Dermis microvascular lymphatic vessel endothelial cell (primary cell): ENCODE measurements at regions not wholly inside any gene's neighbourhood (a gene's known extent, or its start where the extent isn't known, plus 50 kb on each side); places are given as distances from the start of the nearest gene placed in this dataset.
"Not testable (repeated sequence)": the region's sequence is repeated elsewhere in the genome, so short reads cannot be mapped to it uniquely, and the experiment has no call there.

ENCODE experiments used
- DNase-seq, 2 donors: peaks; one replicate each; pipeline versions ENCODE4 v3.0.0 to v3.0.0-alpha.2; 2010; ENCODE audit warnings: low read depth in 2 of 2

- no peak for DNase-seq
These were observed 503.0 kb downstream of the EDEM1 start for GRCh38 chr3:5690490-5690889.

DNA sequence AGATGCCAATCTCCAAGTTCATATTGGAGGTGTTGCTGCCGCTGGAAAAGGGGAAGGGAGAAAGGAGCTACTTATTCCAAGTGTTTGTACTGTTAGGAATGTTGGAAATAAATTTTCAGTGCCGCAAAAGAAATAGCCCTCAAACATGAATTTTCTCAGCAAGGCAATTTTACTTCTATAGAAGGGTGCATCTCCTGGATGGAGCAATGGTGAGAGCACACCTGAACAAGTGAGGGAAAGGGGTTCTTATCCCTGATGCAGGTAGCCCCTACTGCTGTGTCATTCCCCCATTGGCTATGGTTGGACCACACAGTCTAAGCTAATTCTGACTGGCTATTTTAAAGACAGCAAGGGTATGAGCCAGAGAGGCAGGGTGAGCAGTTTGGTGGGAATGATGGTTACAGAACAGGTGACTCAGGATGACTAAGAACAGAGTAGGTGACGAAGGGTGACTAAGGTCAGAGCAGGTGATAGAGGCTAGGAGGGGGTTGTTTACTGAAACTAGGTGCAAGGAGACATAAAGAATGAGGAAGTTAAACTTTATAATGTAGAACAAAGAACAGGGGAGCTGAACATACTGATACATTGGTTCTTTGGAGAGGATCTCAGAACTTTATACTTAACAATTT is 503.5 kb downstream of the EDEM1 start:
- DNase-seq = no peak

DNA sequence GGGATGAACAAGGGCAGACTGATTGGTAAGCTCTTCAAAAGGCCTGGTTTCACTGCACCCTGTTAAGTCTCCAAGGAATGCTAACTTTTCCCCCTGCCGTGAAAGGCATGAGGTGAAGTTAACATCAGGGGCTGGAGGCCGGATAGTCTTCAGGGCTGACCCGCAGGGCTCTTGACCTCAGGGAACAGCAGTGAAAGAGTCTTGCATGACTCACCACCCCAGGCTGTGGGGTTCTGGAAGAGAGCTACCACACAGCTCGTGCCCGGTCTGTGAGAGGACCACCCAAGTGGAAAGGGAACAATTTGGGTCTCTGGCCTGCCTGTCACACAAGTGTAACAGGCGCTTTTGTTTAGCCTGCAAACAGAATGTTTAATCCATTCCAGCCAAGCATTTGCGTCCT is 504.9 kb downstream of the EDEM1 start:
- no peak for DNase-seq

DNA sequence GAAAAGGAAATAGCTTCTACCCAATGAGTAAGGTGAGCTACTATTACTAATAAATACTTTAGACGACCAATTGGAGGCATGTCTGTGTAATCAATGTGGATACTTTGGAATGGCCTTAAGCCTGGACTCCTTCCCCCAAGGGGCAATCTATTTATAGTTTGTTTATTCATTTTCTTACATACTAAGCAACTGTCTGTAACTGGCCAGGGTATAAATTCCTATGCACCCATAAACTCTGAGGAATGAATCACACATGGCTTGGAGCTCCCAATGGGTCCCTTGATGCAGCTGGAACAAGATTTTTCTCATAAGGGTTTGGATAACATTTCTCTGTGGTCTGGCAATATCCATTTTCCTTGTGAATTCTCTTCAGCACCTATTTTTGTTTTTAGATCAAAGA is 506.8 kb downstream of the EDEM1 start:
- no peak for DNase-seq

DNA sequence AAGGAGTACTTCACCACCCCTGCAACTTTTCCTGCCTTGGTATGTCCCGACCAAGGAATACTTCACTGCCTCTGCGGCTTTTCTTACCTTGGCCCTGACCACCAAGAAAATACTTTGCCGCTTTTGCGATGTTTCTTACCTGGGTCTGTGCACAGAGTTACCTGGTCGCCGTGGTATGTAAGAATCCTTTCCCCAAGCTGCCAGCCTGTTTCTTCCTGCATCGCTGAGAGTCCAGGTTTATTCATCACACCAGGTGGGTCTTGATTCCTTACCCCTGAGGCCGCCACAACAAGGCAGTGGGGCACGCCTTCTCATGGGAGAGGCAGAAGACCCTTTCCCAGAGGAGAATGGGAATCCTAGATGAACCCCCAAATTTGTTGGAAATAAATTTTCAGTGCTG is 511.3 kb downstream of the EDEM1 start:
- no peak for DNase-seq

DNA sequence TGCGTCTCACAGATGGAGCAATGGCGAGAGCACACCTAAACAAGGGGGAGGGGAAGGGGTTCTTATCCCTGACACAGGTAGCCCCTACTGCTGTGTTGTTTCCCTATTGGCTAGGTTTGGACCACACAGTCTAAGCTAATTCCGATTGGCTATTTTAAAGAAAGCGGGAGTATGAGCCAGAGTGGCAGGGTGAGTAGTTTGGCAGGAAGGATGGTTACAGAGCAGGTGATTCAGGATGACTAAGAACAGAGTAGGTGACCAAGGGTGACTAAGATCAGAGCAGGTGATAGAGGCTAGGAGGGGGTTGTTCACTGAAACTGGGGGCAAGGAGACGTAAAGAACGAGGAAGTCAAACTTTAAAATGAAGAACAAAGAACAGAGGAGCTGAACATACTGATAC is 511.8 kb downstream of the EDEM1 start:
- no peak for DNase-seq

DNA sequence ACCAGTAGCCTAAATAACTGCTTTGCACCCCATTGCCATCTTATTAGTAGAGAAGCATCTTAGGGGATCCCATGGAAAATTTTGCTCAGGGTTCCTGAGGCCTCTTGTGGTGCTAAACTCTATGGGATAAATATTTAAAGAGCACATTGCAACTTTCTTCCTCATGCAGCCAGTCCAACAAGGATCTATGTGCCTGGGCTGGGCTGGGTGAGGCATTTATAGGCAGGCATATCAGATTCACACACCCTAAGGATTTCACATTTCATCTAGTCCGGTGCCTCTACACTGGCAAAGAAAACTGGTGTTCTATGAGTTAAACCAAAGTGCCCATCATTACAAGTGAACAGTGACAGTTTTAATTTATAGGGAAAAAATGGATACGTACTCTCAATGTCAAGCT is 512.3 kb downstream of the EDEM1 start:
- no peak for DNase-seq

GRCh38 chr3:5701005-5701404 is 513.5 kb downstream of the EDEM1 start:
- DNase-seq = not testable (repeated sequence)

DNA sequence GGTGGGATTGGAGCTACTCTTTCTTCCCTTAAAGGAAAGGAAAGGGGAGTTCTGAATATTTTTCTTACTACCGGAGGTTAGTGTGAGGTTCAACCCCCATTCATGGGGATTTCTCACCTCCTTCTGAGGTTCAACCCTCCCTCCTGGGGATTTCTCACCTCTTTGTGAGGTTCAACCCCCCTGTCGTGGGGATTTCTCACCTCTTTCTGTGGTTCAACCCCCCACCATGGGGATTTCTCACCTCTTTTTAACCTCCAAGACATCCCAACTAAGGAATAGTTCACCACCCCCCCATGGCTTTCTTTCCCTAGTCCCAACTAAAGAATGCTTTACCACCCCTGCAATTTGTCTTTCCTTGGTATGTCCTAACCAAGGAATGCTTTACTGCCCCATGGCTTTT is 520.3 kb downstream of the EDEM1 start:
- no peak for DNase-seq

DNA sequence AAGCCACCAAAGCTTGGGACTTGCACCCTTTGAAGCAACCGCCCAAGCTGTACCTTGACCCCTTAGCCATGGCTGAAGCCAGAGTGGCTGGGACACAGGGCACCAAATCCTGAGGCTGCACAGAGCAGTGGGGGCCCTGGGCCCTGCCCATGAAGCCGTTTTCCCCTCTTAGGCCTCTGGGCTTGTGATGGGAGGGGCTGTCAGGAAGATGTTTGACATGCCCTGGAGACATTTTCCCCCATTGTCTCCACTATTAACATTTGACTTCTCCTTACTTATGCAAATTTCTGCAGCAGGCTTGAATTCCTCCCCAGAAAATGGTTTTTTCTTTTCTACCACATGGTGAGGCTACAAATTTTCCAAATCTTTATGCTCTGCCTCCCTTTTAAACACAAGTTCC is 522.2 kb downstream of the EDEM1 start:
- no peak for DNase-seq

- DNase-seq = no peak
These were observed 523.2 kb downstream of the EDEM1 start for GRCh38 chr3:5710718-5711117.

- DNase-seq = no peak
These were observed 529.7 kb downstream of the EDEM1 start for GRCh38 chr3:5717254-5717653.

DNA sequence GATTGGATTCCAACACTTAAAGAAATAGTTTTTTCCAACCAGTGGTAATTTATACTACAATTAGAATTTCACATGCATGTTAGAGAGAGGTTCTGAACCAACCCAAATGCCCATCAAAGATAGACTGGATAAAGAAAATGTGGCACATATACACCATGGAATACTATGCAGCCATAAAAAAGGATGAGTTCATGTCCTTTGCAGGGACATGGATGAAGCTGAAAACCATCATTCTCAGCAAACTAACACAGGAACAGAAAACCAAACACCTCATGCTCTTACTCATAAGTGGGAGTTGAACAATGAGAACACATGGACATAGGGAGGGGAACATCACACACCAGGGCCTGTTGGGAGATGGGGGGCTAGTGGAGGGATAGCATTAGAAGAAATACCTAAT is 532.2 kb downstream of the EDEM1 start:
- not testable (repeated sequence) for DNase-seq

DNA sequence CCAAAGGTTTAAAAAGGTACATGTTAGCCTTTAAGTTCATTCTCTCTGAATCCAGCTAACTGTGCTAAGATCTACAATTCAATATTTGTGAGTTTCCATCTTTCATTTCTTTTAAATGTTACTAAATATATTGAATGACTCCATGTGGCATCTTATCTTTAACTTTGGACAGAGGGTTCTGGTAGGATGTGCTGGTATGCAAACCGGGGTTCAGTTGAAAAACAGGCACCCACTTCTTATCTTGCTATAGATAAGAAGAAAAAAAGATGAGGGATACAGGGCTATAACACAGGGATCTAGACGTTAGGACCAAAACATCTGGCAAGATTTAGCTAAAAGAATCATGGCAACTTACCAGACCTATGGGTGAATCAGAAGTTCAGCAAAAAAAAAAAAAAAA is 538.3 kb downstream of the EDEM1 start:
- no peak for DNase-seq

DNA sequence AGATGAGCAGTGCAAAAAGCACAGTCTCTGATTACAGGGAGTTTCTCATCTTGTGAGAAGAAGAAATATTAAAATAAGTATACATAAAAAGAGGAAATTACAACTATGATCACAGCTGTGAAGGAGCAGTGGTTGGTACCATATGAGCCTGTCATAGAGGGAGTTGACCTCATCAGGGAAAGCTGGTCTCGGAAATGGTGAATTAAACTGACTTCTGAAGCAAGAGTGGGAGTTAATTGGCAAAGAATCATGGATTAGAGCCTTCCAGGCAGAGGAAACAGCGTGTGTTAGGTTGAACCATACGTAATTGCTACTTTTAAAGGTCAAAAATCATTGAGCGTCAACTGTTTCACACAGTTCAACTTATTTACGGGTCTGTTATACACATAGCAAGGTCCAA is 539.1 kb downstream of the EDEM1 start:
- DNase-seq = no peak

DNA sequence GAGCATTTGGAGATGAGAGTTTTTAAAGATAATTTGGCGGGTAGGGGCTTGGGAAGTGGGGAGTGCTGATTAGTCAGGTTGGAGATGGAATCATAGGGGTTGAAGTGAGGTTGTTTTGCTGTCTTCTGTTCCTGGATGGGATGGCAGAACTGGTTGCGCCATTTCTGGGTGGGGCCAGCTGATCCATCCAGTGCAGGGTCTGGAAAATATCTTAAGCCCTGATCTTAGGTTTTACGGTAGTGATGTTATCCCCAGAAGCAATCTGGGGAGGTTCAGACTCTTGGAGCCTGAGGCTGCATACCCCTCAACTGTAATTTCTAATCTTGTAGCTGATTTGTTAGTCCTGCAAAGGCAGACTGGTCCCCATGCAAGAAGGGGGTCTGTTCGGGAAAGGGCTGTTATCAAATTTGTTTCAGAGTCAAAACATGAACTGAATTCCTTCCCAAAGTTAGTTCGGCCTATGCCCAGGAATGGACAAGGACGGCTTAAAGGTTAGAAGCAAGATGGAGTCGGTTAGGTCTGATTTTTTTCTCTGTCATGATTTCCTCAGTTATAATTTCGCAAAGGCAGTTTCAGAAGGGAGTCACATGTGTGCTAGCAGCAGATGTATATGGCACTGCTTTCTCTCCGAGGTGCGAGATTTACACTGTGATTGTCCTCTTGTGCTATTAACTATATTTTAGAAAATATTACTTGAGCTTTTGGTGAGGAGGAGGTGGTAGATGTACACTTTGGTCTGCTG is 540.4 kb downstream of the EDEM1 start:
- DNase-seq = no peak

GRCh38 chr3:5729852-5730251 is 542.3 kb downstream of the EDEM1 start:
- DNase-seq = no peak

DNA sequence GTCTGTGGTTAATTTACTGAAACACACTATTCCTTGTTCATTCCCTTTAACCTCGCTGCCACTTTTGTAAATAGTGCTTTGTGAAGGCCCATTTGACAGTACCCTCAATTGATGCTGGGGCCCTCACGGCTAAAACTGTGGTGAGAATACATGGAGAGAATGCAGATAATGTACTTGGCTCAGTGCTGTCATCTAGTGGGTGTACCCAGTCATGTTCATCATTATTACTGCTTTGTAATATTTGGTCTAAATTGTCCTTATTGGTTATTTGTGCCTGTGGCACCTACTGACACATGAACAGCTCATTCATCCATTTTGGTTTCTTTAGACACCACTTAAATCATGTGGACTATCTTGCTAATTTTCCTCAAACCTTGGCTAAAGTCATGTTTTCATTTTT is 543.6 kb downstream of the EDEM1 start:
- no peak for DNase-seq

GRCh38 chr3:5732081-5732480 is 544.6 kb downstream of the EDEM1 start:
- DNase-seq = no peak

DNA sequence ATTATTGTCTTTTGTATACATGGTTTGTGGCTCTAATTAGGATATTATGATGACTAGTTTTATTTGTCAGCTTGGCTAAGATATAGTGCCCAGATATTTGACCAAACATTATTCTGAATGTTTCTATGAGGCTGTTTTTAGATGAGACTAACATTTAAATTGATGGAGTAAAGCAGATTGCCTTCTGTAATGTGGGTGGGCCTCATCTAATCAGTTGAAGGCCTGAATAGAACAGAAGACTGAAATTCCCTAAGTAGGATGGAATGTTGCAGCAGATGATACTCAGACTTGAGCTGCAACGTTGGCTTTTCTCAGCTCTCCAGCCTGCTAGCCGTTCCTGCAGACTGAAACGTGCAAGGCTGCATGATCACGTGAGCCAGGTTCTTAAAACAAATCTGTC is 546.5 kb downstream of the EDEM1 start:
- no peak for DNase-seq

GRCh38 chr3:5735896-5736295 is 548.4 kb downstream of the EDEM1 start:
- no peak for DNase-seq

DNA sequence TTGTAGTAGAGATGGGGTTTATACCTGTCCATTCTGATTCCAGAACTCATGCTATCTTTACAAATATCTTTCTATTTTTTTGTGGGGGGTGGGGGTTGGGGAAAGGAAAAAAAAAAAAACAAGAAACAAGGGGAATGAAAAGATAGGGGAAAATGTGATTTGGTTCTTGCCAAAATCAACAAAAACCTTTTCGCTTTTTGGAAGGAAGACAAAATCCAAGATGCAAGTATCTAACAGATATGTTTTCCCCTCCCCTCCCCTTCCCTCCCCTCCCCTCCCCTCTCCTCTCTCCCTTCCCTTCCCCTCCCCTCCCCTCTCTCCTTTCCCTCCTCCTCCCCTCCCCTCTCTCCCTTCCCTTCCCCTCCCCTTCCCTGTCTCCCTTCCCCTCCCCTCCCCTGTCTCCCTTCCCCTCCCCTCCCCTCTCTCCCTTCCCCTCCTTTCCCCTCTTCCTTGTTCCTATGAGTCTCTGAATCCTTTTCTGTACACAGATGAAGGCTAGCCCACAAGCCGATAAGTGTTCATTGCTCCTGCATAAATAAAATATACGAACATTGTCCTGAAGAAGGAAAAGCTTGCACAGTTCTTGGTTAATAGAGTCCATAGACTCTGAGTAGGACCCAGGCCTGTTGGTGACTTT is 551.9 kb downstream of the EDEM1 start:
- DNase-seq = no peak

DNA sequence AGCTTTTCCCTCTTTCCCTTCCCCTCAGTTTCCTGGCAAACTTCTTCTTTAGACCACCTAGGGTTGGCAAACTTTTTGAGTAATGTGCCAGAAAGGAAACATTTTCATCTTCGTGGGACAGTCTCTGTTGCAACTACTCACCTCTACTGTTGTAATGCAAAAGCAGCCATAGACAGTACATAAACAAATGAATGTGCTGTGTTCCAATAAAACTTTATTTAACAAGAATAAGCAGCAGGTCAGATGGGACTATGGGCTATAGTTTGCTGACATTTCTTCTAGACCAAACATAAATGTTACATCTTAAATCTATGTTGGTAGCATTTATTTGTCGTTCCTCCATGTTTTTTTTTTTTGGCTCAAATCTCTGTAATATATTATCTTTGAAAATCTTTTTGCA is 552.4 kb downstream of the EDEM1 start:
- DNase-seq = no peak
